Stimulated activated CD4-positive, alpha-beta T cell treated with anti-CD3 and anti-CD28 coated beads, Interleukin-2, amount 100 ng/mL, for 48 hours (primary cell): ENCODE measurements at regions not wholly inside any gene's neighbourhood (a gene's known extent, or its start where the extent isn't known, plus 50 kb on each side); places are given as distances from the start of the nearest gene placed in this dataset.

Experiments used
- DNase-seq, 2 donors: peaks; one replicate each; pipeline ENCODE4 v3.0.0-alpha.2; 2020

GRCh38 chr2:6071519-6071918 is 379.3 kb downstream of the SOX11 start:
- DNase-seq = no peak

- no peak for DNase-seq
Observed at GRCh38 chr2:6072276-6072675, 380.1 kb downstream of the SOX11 start.

GRCh38 chr2:6072768-6073167 is 380.6 kb downstream of the SOX11 start:
- no peak for DNase-seq

GRCh38 chr2:6073191-6074088 is 381.3 kb downstream of the SOX11 start:
- no peak for DNase-seq

GRCh38 chr2:6074089-6074643 is 382.0 kb downstream of the SOX11 start:
- no peak for DNase-seq

- no peak for DNase-seq
Observed at GRCh38 chr2:6077585-6077984, 385.4 kb downstream of the SOX11 start.

GRCh38 chr2:6078414-6078813 is 386.2 kb downstream of the SOX11 start:
- DNase-seq = no peak

GRCh38 chr2:6079405-6079804 is 387.2 kb downstream of the SOX11 start:
- DNase-seq = no peak

- DNase-seq = no peak
Observed at GRCh38 chr2:6080932-6081753, 389.0 kb downstream of the SOX11 start.

- no peak for DNase-seq
Observed at GRCh38 chr2:6081955-6082624, 389.9 kb downstream of the SOX11 start.

GRCh38 chr2:6082625-6083018 is 390.4 kb downstream of the SOX11 start:
- no peak for DNase-seq

GRCh38 chr2:6083136-6083535 is 391.0 kb downstream of the SOX11 start:
- DNase-seq = no peak

- no peak for DNase-seq
Observed at GRCh38 chr2:6089474-6089873, 397.3 kb downstream of the SOX11 start.

- no peak for DNase-seq
Observed at GRCh38 chr2:6103372-6103771, 411.2 kb downstream of the SOX11 start.

- no peak for DNase-seq
Observed at GRCh38 chr2:6103949-6104348, 411.8 kb downstream of the SOX11 start.

- no peak for DNase-seq
Observed at GRCh38 chr2:6107290-6107689, 415.1 kb downstream of the SOX11 start.

GRCh38 chr2:6109831-6110230 is 417.6 kb downstream of the SOX11 start:
- no peak for DNase-seq

- DNase-seq = no peak
Observed at GRCh38 chr2:6111781-6112261, 419.6 kb downstream of the SOX11 start.

- DNase-seq = no peak
Observed at GRCh38 chr2:6113786-6114185, 421.6 kb downstream of the SOX11 start.

GRCh38 chr2:6127718-6128117 is 435.5 kb downstream of the SOX11 start:
- no peak for DNase-seq

- DNase-seq = no peak
Observed at GRCh38 chr2:6139142-6139541, 447.0 kb downstream of the SOX11 start.

GRCh38 chr2:6139916-6140315 is 447.7 kb downstream of the SOX11 start:
- no peak for DNase-seq

- DNase-seq = no peak
Observed at GRCh38 chr2:6140509-6140908, 448.3 kb downstream of the SOX11 start.
